Mucosa of descending colon (tissue), 3 donors: ENCODE measurements at regions not wholly inside any gene's neighbourhood (a gene's known extent, or its start where the extent isn't known, plus 50 kb on each side); places are given as distances from the start of the nearest gene placed in this dataset.

Source experiments
- ATAC-seq: fragments of 200-7000 bp; cut with Tn5 transposase; one replicate; pipeline ENCODE4 v1.9.1; 2020; ENCODE audit warnings: mild to moderate bottlenecking, moderate library complexity
- DNase-seq, 3 donors: peaks; one replicate each; pipeline ENCODE4 v3.0.0-alpha.2; 2020
- H3K36me3 ChIP-seq: fragments of 200-600 bp; one replicate; pipeline ENCODE4 v1.8.0; 2021; ENCODE audit warnings: low read depth, mild to moderate bottlenecking
- H3K4me1 ChIP-seq: fragments of 200-600 bp; one replicate; pipeline ENCODE4 v1.8.0; 2021; ENCODE audit warnings: low read depth, mild to moderate bottlenecking
- H3K4me3 ChIP-seq: fragments of 200-600 bp; one replicate; pipeline ENCODE4 v1.8.0; 2021; ENCODE audit warnings: mild to moderate bottlenecking
- H3K9me3 ChIP-seq: fragments of 200-600 bp; one replicate; pipeline ENCODE4 v1.8.0; 2021; ENCODE audit warnings: mild to moderate bottlenecking
- intact Hi-C, 2 donors: fragments of 100-400 bp; cut with DNase I in 1 of 2; cut with micrococcal nuclease in 1 of 2; formaldehyde crosslinking; loops; one replicate each; pipeline versions ENCODE4 v1.11.0 to v1.11.1; 2022; cut with DNase I, micrococcal nuclease
- TF ChIP-seq, protein P1 (sequence below): fragments of 200-600 bp; IDR thresholded peaks from one replicate; pipeline ENCODE4 v1.8.0; 2022; ENCODE audit warnings: antibody characterized with exemption, mild to moderate bottlenecking
- donor health status: DM: no; HTN: no; CAD: no; lungs with moderate emphysema.
- donor health status: DM: no; HTN: no; CAD: no.
- donor health status: DM: no; HTN: yes; CAD: no.

- ATAC-seq (no peak), DNase-seq (no peak)
- Histone ChIP-seq H3K9me3 (no peaks in the 10 kb centered on the region), H3K4me3 (no peak overlapping the region), H3K4me1 (no peaks in the 10 kb centered on the region), H3K36me3 (no peaks in the 10 kb centered on the region)
- TF ChIP-seq, protein P1, sequence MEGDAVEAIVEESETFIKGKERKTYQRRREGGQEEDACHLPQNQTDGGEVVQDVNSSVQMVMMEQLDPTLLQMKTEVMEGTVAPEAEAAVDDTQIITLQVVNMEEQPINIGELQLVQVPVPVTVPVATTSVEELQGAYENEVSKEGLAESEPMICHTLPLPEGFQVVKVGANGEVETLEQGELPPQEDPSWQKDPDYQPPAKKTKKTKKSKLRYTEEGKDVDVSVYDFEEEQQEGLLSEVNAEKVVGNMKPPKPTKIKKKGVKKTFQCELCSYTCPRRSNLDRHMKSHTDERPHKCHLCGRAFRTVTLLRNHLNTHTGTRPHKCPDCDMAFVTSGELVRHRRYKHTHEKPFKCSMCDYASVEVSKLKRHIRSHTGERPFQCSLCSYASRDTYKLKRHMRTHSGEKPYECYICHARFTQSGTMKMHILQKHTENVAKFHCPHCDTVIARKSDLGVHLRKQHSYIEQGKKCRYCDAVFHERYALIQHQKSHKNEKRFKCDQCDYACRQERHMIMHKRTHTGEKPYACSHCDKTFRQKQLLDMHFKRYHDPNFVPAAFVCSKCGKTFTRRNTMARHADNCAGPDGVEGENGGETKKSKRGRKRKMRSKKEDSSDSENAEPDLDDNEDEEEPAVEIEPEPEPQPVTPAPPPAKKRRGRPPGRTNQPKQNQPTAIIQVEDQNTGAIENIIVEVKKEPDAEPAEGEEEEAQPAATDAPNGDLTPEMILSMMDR: no peak
- intact Hi-C loops: no loop called here
These were observed 78.5 kb upstream of the ZFP64 start for GRCh38 chr20:52270001-52270606.

DNA sequence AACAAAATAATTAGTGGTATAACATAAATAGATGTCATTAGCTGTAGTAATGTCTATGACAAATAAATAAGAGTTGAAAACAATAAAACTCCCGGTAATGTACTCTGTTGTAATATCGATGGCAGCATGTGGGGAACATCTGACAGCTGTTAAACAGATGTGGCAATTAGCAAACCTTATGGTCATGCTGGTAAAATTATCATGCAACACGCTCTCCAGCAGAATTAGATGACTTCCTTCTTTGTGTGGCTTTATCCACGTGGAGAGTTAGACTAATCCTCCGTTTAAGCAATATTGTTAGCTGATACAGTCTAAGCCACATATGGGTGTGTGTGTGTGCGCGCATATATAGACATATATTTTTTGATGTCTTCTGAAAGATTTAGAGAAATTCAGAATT is 77.7 kb upstream of the ZFP64 start:
- no peak overlapping the region for H3K4me3 ChIP-seq
- H3K4me1 ChIP-seq: no peaks in the 10 kb centered on the region
- ATAC-seq: no peak
- TF ChIP-seq, protein P1: no peak
- H3K9me3 ChIP-seq: no peaks in the 10 kb centered on the region
- intact Hi-C loops: no loop called here
- H3K36me3 ChIP-seq: no peaks in the 10 kb centered on the region
- DNase-seq: no peak

GRCh38 chr20:52268184-52268749 is 76.7 kb upstream of the ZFP64 start:
- Histone ChIP-seq H3K9me3 (no peaks in the 10 kb centered on the region), H3K4me1 (no peaks in the 10 kb centered on the region), H3K4me3 (no peak overlapping the region), H3K36me3 (no peaks in the 10 kb centered on the region)
- ATAC-seq (no peak), DNase-seq (no peak)
- TF ChIP-seq, protein P1: no peak
- intact Hi-C loops: no loop called here

DNA sequence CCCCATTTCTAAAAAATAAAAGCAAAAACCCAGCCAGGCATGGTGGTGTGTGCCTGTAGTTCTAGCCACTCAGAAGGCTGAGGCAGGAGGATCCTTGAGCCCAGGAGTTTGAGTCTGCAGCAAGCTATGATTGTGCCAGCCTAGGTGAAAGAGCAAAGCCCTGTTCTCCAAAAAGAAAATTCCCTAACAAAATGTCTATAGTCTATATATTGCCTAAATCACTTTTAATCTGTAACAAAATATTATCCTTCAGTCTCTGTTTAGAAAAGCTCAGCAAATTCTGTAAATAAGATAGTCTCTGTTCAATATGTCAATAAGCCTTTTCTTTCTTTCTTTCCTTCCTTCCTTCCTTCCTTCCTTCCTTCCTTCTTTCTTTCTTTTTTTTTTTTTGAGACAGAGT is 75.8 kb upstream of the ZFP64 start:
- TF ChIP-seq, protein P1: no peak
- intact Hi-C loops: no loop called here
- ATAC-seq: no peak
- DNase-seq: no peak
- Histone ChIP-seq H3K9me3 (no peaks in the 10 kb centered on the region), H3K4me1 (no peaks in the 10 kb centered on the region), H3K4me3 (no peak overlapping the region), H3K36me3 (no peaks in the 10 kb centered on the region)

- Histone ChIP-seq H3K4me3 (no peak overlapping the region), H3K36me3 (no peaks in the 10 kb centered on the region), H3K4me1 (no peaks in the 10 kb centered on the region), H3K9me3 (no peaks in the 10 kb centered on the region)
- intact Hi-C loops: no loop called here
- ATAC-seq (no peak), DNase-seq (no peak)
- TF ChIP-seq, protein P1: no peak
These were observed 72.2 kb upstream of the ZFP64 start for GRCh38 chr20:52263757-52264156.

GRCh38 chr20:52261792-52262191 is 70.2 kb upstream of the ZFP64 start:
- ATAC-seq: no peak
- intact Hi-C loops: no loop called here
- no peaks in the 10 kb centered on the region for H3K36me3 ChIP-seq
- TF ChIP-seq, protein P1: no peak
- H3K9me3 ChIP-seq: no peaks in the 10 kb centered on the region
- H3K4me3 ChIP-seq: no peak overlapping the region
- no peaks in the 10 kb centered on the region for H3K4me1 ChIP-seq
- DNase-seq: no peak
